Breast epithelium (tissue), 4 donors: ENCODE measurements at regions not wholly inside any gene's neighbourhood (a gene's known extent, or its start where the extent isn't known, plus 50 kb on each side); places are given as distances from the start of the nearest gene placed in this dataset.

Source experiments
- DNase-seq, 2 donors: peaks; one replicate each; pipeline ENCODE4 v3.0.0-alpha.2; 2019; ENCODE audit warnings: low spot score in 2 of 2
- H3K27ac ChIP-seq, 2 donors: fragments of 200-600 bp; sonication (generic) in 1 of 2; one replicate each; pipeline ENCODE4 v1.5.1; 2016 to 2019; ENCODE audit warnings: mild to moderate bottlenecking in 1 of 2
- H3K27me3 ChIP-seq, 2 donors: fragments of 200-600 bp; sonication (generic) in 1 of 2; one replicate each; pipeline versions ENCODE4 v1.5.1 to v1.6.0; 2017 to 2019; ENCODE audit warnings: control low read depth in 1 of 2, mild to moderate bottlenecking in 1 of 2
- H3K36me3 ChIP-seq: fragments of 200-600 bp; one replicate; pipeline ENCODE4 v1.5.1; 2019
- H3K4me1 ChIP-seq, 2 donors: fragments of 200-600 bp; sonication (generic); one replicate each; pipeline ENCODE4 v1.5.1; 2016 to 2019; ENCODE audit warnings: control low read depth in 1 of 2
- H3K4me3 ChIP-seq, 3 donors: fragments of 200-600 bp; sonication (generic); 1 replicate in 2 of 3; 2 replicates in 1 of 3; pipeline ENCODE4 v1.5.1; 2016 to 2019; ENCODE audit warnings: mild to moderate bottlenecking in 3 of 3, moderate library complexity in 2 of 3
- H3K9me3 ChIP-seq, 2 donors: fragments of 200-600 bp; sonication (generic) in 1 of 2; one replicate each; pipeline ENCODE4 v1.5.1; 2016 to 2019; ENCODE audit warnings: control low read depth in 1 of 2
- CTCF ChIP-seq, 3 donors: fragments of 450-650 bp; IDR thresholded peaks; one replicate each; pipeline ENCODE4 v1.5.1; 2016 to 2017; ENCODE audit warnings: antibody characterized with exemption in 3 of 3, mild to moderate bottlenecking in 3 of 3, moderate library complexity in 3 of 3
- POLR2A ChIP-seq: fragments of 450-650 bp; IDR thresholded peaks from one replicate; pipeline ENCODE4 v1.6.1; 2016; ENCODE audit warnings: antibody characterized with exemption, mild to moderate bottlenecking, moderate library complexity
- POLR2AphosphoS5 ChIP-seq, 3 donors: sonication (generic); formaldehyde crosslinking; IDR thresholded peaks; one replicate each; pipeline ENCODE4 v1.6.1; 2017; ENCODE audit warnings: antibody characterized with exemption in 3 of 3
- intact Hi-C: fragments of 100-400 bp; cut with DNase I; formaldehyde crosslinking; loops from one replicate; pipeline ENCODE4 v1.15.1; 2023; ENCODE audit warnings: low total_unique reads

GRCh38 chr9:108645520-108645919 lies 210.3 kb downstream of the ACTL7B start:
- Histone ChIP-seq H3K27me3 (no peaks in the 10 kb centered on the region), H3K9me3 (no peaks in the 10 kb centered on the region), H3K36me3 (no peaks in the 10 kb centered on the region), H3K4me1 (no peaks in the 10 kb centered on the region), H3K27ac (no peak overlapping the region), H3K4me3 (no peak overlapping the region)
- TF ChIP-seq POLR2A = no peak
- TF ChIP-seq CTCF (IDR thresholded peaks at IDR 0.05) = no peak
- TF ChIP-seq POLR2AphosphoS5 (IDR thresholded peaks at IDR 0.05) = no peak
- no peak for DNase-seq
- intact Hi-C loops = no loop called here

- no peak for TF ChIP-seq POLR2AphosphoS5 (IDR thresholded peaks at IDR 0.05)
- TF ChIP-seq POLR2A = no peak
- TF ChIP-seq CTCF (IDR thresholded peaks at IDR 0.05) = no peak
- Histone ChIP-seq H3K36me3 (no peaks in the 10 kb centered on the region), H3K27ac (no peak overlapping the region), H3K4me3 (no peak overlapping the region), H3K4me1 (no peaks in the 10 kb centered on the region), H3K9me3 (no peaks in the 10 kb centered on the region), H3K27me3 (no peaks in the 10 kb centered on the region)
- no peak for DNase-seq
- intact Hi-C loops = no loop called here
Observed at GRCh38 chr9:108643731-108644510, 211.9 kb downstream of the ACTL7B start.

- Histone ChIP-seq H3K9me3 (no peaks in the 10 kb centered on the region), H3K36me3 (no peaks in the 10 kb centered on the region), H3K4me1 (no peaks in the 10 kb centered on the region), H3K4me3 (no peak overlapping the region), H3K27ac (no peak overlapping the region), H3K27me3 (no peaks in the 10 kb centered on the region)
- intact Hi-C loops = no loop called here
- TF ChIP-seq POLR2A = no peak
- no peak for TF ChIP-seq CTCF (IDR thresholded peaks at IDR 0.05)
- TF ChIP-seq POLR2AphosphoS5 (IDR thresholded peaks at IDR 0.05) = no peak
- DNase-seq = no peak
Observed at GRCh38 chr9:108642871-108643270, 212.9 kb downstream of the ACTL7B start.

GRCh38 chr9:108640230-108640629 lies 215.6 kb downstream of the ACTL7B start:
- Histone ChIP-seq H3K27ac (no peak overlapping the region), H3K9me3 (no peaks in the 10 kb centered on the region), H3K27me3 (no peaks in the 10 kb centered on the region), H3K36me3 (no peaks in the 10 kb centered on the region), H3K4me3 (no peak overlapping the region), H3K4me1 (no peaks in the 10 kb centered on the region)
- intact Hi-C loops = no loop called here
- DNase-seq = no peak
- TF ChIP-seq CTCF (IDR thresholded peaks at IDR 0.05) (no peak), POLR2A (no peak), POLR2AphosphoS5 (IDR thresholded peaks at IDR 0.05) (no peak)

- Histone ChIP-seq H3K9me3 (no peaks in the 10 kb centered on the region), H3K27ac (no peak overlapping the region), H3K36me3 (no peaks in the 10 kb centered on the region), H3K4me1 (no peaks in the 10 kb centered on the region), H3K27me3 (no peaks in the 10 kb centered on the region), H3K4me3 (no peak overlapping the region)
- intact Hi-C loops = no loop called here
- no peak for DNase-seq
- no peak for TF ChIP-seq POLR2A
- no peak for TF ChIP-seq CTCF (IDR thresholded peaks at IDR 0.05)
- no peak for TF ChIP-seq POLR2AphosphoS5 (IDR thresholded peaks at IDR 0.05)
Observed at GRCh38 chr9:108639696-108640095, 216.1 kb downstream of the ACTL7B start.
